Right lobe of liver (tissue), 6 donors: ENCODE measurements at regions not wholly inside any gene's neighbourhood (a gene's known extent, or its start where the extent isn't known, plus 50 kb on each side); places are given as distances from the start of the nearest gene placed in this dataset.

ENCODE experiments used
- ATAC-seq, 4 donors: fragments of 200-7000 bp; cut with Tn5 transposase; one replicate each; pipeline ENCODE4 v1.9.1; 2020; ENCODE audit warnings: mild to moderate bottlenecking in 4 of 4, moderate library complexity in 4 of 4
- DNase-seq, 3 donors: peaks; one replicate each; pipeline ENCODE4 v3.0.0-alpha.2; 2020
- H3K27ac ChIP-seq, 3 donors: fragments of 200-600 bp; one replicate each; pipeline ENCODE4 v1.8.0; 2022
- H3K27me3 ChIP-seq, 2 donors: fragments of 200-600 bp; one replicate each; pipeline ENCODE4 v1.8.0; 2022
- H3K36me3 ChIP-seq, 4 donors: fragments of 200-600 bp; sonication (generic) in 1 of 4; one replicate each; pipeline versions ENCODE4 v1.5.1 to v1.8.0; 2017 to 2022; ENCODE audit warnings: control low read depth in 1 of 4
- H3K4me1 ChIP-seq, 4 donors: fragments of 200-600 bp; sonication (generic) in 1 of 4; one replicate each; pipeline versions ENCODE4 v1.5.1 to v1.8.0; 2017 to 2022; ENCODE audit warnings: control low read depth in 1 of 4
- H3K4me3 ChIP-seq, 3 donors: fragments of 200-600 bp; one replicate each; pipeline ENCODE4 v1.8.0; 2022
- H3K9me3 ChIP-seq, 4 donors: fragments of 200-600 bp; sonication (generic) in 1 of 4; one replicate each; pipeline versions ENCODE4 v1.5.1 to v1.8.0; 2017 to 2022; ENCODE audit warnings: control low read depth in 1 of 4
- POLR2A ChIP-seq: fragments of 450-650 bp; IDR thresholded peaks from one replicate; pipeline ENCODE4 v1.6.1; 2017; ENCODE audit warnings: antibody characterized with exemption, mild to moderate bottlenecking
- whole genome bisulfite sequencing: methylation state at CpG from one replicate; pipeline ENCODE4 v1.1.6; 2018; ENCODE audit warnings: low coverage, low lambda C conversion rate; ENCODE audit not compliant: insufficient coverage; ENCODE audit errors: missing lambda C conversion rate; 5-methylcytosine and 5-hydroxymethylcytosine counted together
- intact Hi-C, 2 donors: fragments of 100-400 bp; cut with DNase I; formaldehyde crosslinking; loops; one replicate each; pipeline versions ENCODE4 v1.11.2 to v1.14.1; 2022
- TF ChIP-seq, protein P1 (sequence below), 4 donors: fragments of 200-600 bp in 3 of 4; fragments of 450-650 bp in 1 of 4; IDR thresholded peaks; one replicate each; pipeline versions ENCODE4 v1.5.1 to v1.8.0; 2016 to 2022; ENCODE audit warnings: antibody characterized with exemption in 4 of 4, mild to moderate bottlenecking in 2 of 4
- donor health status: DM: no; HTN: yes; CAD: no.
- donor health status: DM: no; HTN: no; CAD: no.
- donor health status: DM: no; HTN: no; CAD: no.
- donor health status: DM: no; HTN: yes; CAD: no.
- donor health status: DM: no; HTN: yes; CAD: no.

DNA sequence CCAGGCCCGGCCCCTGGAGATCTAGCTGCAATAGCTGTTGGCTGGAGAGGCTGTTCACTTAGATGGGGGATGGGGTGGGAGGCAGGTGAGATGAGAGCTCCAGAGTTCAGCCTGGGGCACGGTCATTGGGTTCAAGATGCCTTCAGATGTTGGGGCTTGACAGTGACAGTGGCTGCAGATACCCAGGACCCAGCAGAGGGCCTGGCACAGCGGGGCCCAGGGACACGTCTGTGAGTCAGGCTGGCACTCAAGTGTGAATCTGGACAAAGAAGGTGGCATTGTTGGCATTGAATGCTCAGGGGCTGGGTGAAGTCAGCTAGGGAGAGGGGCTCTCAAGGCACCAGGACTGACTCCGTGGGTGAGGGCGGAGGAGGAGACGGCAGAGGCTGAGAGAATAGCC, 328.1 kb downstream of the SEC14L1 start:
- ATAC-seq (no peak), DNase-seq (peak in 1 of 3 donors; percentile 46)
- intact Hi-C loops = no loop called here
- no peak overlapping the region for H3K4me3 ChIP-seq
- no peaks in the 10 kb centered on the region for H3K9me3 ChIP-seq
- H3K27me3 ChIP-seq = no peaks in the 10 kb centered on the region
- WGBS = 67% methylated on average over 3 of the region's 7 CpGs
- TF ChIP-seq, protein P1, sequence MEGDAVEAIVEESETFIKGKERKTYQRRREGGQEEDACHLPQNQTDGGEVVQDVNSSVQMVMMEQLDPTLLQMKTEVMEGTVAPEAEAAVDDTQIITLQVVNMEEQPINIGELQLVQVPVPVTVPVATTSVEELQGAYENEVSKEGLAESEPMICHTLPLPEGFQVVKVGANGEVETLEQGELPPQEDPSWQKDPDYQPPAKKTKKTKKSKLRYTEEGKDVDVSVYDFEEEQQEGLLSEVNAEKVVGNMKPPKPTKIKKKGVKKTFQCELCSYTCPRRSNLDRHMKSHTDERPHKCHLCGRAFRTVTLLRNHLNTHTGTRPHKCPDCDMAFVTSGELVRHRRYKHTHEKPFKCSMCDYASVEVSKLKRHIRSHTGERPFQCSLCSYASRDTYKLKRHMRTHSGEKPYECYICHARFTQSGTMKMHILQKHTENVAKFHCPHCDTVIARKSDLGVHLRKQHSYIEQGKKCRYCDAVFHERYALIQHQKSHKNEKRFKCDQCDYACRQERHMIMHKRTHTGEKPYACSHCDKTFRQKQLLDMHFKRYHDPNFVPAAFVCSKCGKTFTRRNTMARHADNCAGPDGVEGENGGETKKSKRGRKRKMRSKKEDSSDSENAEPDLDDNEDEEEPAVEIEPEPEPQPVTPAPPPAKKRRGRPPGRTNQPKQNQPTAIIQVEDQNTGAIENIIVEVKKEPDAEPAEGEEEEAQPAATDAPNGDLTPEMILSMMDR (IDR thresholded peaks at IDR 0.05) = no peak
- no peak for TF ChIP-seq POLR2A
- no peak overlapping the region for H3K27ac ChIP-seq
- H3K36me3 ChIP-seq = no peaks in the 10 kb centered on the region
- H3K4me1 ChIP-seq = peaks cover 0 to 41% (median 13%) of the 10 kb centered on the region in 4 donors

DNA sequence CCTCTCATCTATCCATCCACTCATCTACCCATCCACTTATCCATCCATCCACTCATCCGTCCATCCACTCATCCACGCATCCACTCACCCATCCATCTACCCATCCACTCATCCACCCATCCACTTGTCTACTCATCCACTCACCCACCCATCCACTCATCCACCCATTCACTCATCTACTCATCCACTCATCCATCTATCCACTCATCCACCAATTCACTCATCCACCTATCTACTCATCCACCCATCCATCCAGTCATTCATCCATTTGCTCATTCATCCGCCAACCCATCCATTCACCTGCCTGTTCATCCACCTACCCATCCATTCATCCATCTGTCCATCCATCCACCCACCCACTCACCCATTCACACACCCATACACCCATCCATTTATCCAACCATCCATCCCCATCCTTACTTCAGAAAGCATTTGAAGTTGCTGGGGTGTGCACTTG, 329.6 kb downstream of the SEC14L1 start:
- 75% methylated on average over 3 of the region's 3 CpGs for WGBS
- Histone ChIP-seq H3K27me3 (no peaks in the 10 kb centered on the region), H3K36me3 (no peaks in the 10 kb centered on the region), H3K9me3 (no peaks in the 10 kb centered on the region), H3K27ac (no peak overlapping the region), H3K4me3 (no peak overlapping the region), H3K4me1 (peaks cover 0 to 39% (median 12%) of the 10 kb centered on the region in 4 donors)
- TF ChIP-seq POLR2A = no peak
- TF ChIP-seq, protein P1 (IDR thresholded peaks at IDR 0.05) = no peak
- ATAC-seq (no peak), DNase-seq (no peak)
- intact Hi-C loops = no loop called here

DNA sequence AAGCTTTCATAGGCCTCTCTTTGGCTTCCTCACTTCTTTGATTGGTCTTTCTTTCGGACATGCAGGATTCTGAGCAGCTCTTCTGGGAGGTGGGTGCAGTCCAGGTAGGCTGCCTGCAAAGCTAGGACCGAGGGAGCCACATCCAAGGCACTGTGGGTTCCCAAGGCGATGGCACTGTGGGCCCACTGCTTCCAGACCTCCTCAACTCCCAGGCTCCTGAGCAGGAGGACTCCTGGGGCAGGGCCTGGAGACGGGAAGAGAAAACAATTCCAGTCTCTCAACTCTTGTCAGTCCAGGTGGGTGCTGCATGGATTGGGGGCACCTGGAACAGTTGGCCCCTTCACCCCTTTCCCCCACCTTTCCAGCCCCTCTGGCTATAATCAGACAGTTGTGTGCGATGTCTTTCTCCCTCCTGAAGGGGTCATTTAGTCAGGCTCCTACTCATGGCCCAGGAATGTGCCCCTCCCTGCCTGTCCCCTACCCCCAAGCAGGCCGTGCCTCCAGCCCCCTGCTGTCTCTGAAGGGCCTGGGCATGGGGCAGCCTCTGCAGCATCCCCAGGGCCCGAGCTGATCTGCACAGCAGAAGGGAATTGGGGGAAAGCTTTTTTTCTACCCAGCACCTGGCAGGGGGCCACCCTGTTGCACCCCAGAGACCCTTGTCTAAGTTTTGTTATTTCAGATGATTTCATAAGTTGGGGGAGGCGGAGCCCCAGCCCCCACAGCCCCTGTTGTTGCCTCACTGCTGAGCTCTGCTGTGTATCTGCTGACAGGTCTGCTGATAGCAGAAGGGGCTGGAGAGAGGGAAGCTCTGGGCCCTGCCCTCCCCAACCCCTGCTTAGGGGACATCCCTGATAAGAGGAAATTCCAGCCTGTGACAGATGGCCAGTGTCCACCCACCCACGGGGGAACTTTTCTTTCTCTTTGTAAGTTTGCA, 330.3 kb downstream of the SEC14L1 start:
- Histone ChIP-seq H3K4me1 (peaks cover 0 to 39% (median 12%) of the 10 kb centered on the region in 4 donors), H3K27ac (peak overlapping the region in 1 of 3 donors; percentile 22), H3K27me3 (no peaks in the 10 kb centered on the region), H3K9me3 (no peaks in the 10 kb centered on the region), H3K4me3 (no peak overlapping the region), H3K36me3 (no peaks in the 10 kb centered on the region)
- DNase-seq (peak in 1 of 3 donors; percentile 62), ATAC-seq (peak; percentile 35 to 61 (median 40))
- intact Hi-C loops = no loop called here
- WGBS = 42% methylated on average over 4 of the region's 9 CpGs
- TF ChIP-seq, protein P1 (IDR thresholded peaks at IDR 0.05) = no peak
- no peak for TF ChIP-seq POLR2A

DNA sequence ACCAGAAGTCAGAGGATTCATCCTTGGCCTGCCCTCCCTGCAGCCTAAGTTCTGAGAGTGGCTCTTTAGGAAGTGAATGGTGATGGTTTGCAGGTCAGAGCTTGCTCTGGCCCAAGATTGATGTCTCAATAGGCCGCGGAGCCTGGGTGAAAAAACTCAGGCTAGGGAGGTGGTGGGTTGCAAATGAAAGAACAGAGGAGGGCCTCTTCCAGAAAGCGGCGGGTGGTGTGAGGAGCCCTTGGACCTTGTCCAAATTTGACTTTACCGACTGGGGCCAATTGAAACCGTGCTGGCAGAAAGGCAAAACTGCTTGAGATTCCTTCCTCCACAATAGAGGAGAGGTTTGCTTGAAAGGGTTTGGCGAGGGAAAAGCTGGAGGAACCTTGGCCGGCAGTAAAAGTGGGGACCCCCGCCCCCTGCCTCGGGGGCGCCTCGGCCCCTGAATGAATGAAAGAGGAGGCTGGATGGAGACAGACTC, 331.3 kb downstream of the SEC14L1 start:
- WGBS = 33% methylated on average over 10 of the region's 12 CpGs
- no peaks in the 10 kb centered on the region for H3K9me3 ChIP-seq
- ATAC-seq = peak in 3 of 4 donors; percentile 4 to 12 (median 8)
- no peaks in the 10 kb centered on the region for H3K27me3 ChIP-seq
- intact Hi-C loops = no loop called here
- H3K4me1 ChIP-seq = peaks cover 0 to 46% (median 12%) of the 10 kb centered on the region in 4 donors
- TF ChIP-seq, protein P1 (IDR thresholded peaks at IDR 0.05) = no peak
- no peak for TF ChIP-seq POLR2A
- H3K36me3 ChIP-seq = no peaks in the 10 kb centered on the region
- no peak overlapping the region for H3K4me3 ChIP-seq
- peak overlapping the region in 1 of 3 donors; percentile 37 for H3K27ac ChIP-seq
- peak in 1 of 3 donors; percentile 42 for DNase-seq
